Keratinocyte (primary cell): ENCODE measurements at regions not wholly inside any gene's neighbourhood (a gene's known extent, or its start where the extent isn't known, plus 50 kb on each side); places are given as distances from the start of the nearest gene placed in this dataset.

Source experiments
- DNase-seq: peaks from one replicate; pipeline ENCODE4 v3.0.0-alpha.2; 2011; ENCODE audit warnings: low read depth, missing footprints, low spot score
- FAIRE-seq: peaks from 2 replicates; lab custom pipeline; 2011; peaks lifted over from hg19 to GRCh38; lab: Jason Lieb, UNC
- H2AFZ ChIP-seq: 2 replicates; pipeline ENCODE4 v1.6.0; 2012; ENCODE audit warnings: low read length, control low read depth, inconsistent platforms; ENCODE audit not compliant: control insufficient read depth
- H3K27ac ChIP-seq: 2 replicates; pipeline ENCODE4 v1.5.1; 2011; ENCODE audit warnings: low read length; ENCODE audit not compliant: control insufficient read depth, insufficient read depth
- H3K27me3 ChIP-seq: 3 replicates; pipeline ENCODE4 v1.6.0; 2011; ENCODE audit warnings: low read length; ENCODE audit not compliant: control insufficient read depth, insufficient read depth; ENCODE audit errors: extremely low read depth
- H3K36me3 ChIP-seq, 2 experiments: 2 replicates in 1 of 2; 3 replicates in 1 of 2; pipeline ENCODE4 v1.5.1; 2011; ENCODE audit warnings: low read length in 2 of 2, mild to moderate bottlenecking in 1 of 2; ENCODE audit not compliant: control insufficient read depth in 2 of 2, insufficient read depth in 2 of 2; ENCODE audit errors: extremely low read depth in 1 of 2
- H3K4me1 ChIP-seq: 3 replicates; pipeline ENCODE4 v1.5.1; 2011; ENCODE audit warnings: low read length; ENCODE audit not compliant: control insufficient read depth, insufficient read depth; ENCODE audit errors: extremely low read depth
- H3K4me2 ChIP-seq: 3 replicates; pipeline ENCODE4 v1.6.0; 2011; ENCODE audit warnings: low read depth, low read length; ENCODE audit not compliant: control insufficient read depth, insufficient read depth; ENCODE audit errors: extremely low read depth
- H3K4me3 ChIP-seq, 3 experiments: fragments of 200-600 bp in 1 of 3; sonication (generic) in 1 of 3; 2 replicates in 2 of 3; 3 replicates in 1 of 3; pipeline ENCODE4 v1.5.1; 2011 to 2016; ENCODE audit warnings: low read length in 3 of 3, mild to moderate bottlenecking in 3 of 3, control low read depth in 2 of 3, inconsistent platforms in 1 of 3, low read depth in 1 of 3, mixed read lengths in 1 of 3, mixed run types in 1 of 3, moderate library complexity in 1 of 3; ENCODE audit not compliant: control insufficient read depth in 2 of 3, insufficient read depth in 2 of 3; ENCODE audit errors: extremely low read depth in 1 of 3
- H3K79me2 ChIP-seq: 2 replicates; pipeline ENCODE4 v1.6.0; 2012; ENCODE audit warnings: low read length; ENCODE audit not compliant: control insufficient read depth, insufficient read depth
- H3K9ac ChIP-seq: 3 replicates; pipeline ENCODE4 v1.6.0; 2011; ENCODE audit warnings: low read length; ENCODE audit not compliant: control insufficient read depth, insufficient read depth; ENCODE audit errors: extremely low read depth
- H3K9me1 ChIP-seq: 3 replicates; pipeline ENCODE4 v1.6.0; 2011; ENCODE audit warnings: low read length; ENCODE audit not compliant: control insufficient read depth, insufficient read depth; ENCODE audit errors: extremely low read depth
- H3K9me3 ChIP-seq: 2 replicates; pipeline ENCODE4 v1.5.1; 2012; ENCODE audit warnings: low read depth, low read length; ENCODE audit not compliant: control insufficient read depth
- H4K20me1 ChIP-seq: 3 replicates; pipeline ENCODE4 v1.6.0; 2011; ENCODE audit warnings: low read length; ENCODE audit not compliant: control insufficient read depth, insufficient read depth; ENCODE audit errors: extremely low read depth
- EZH2 ChIP-seq: IDR thresholded peaks from one replicate; pipeline ENCODE4 v1.6.1; 2012; ENCODE audit warnings: inconsistent platforms, mild to moderate bottlenecking, low read length, moderate library complexity
- dilution Hi-C: fragments of 300-500 bp; cut with MboI; formaldehyde crosslinking; loops from one replicate; pipeline ENCODE4 v1.7.0; 2020; ENCODE audit warnings: low sequenced_read_pairs; ENCODE audit not compliant: extremely low pct_ligation_motif_present
- TF ChIP-seq, protein P1 (sequence below), 3 experiments: IDR thresholded peaks in 1 of 3; conservative IDR thresholded peaks in 1 of 3; optimal IDR thresholded peaks in 1 of 3; 2 replicates in 2 of 3; 3 replicates in 1 of 3; pipeline versions ENCODE3 to v1.5.1; 2011; ENCODE audit warnings: low read length in 3 of 3, mild to moderate bottlenecking in 3 of 3, moderate library complexity in 2 of 3, control low read depth in 1 of 3, inconsistent platforms in 1 of 3; ENCODE audit not compliant: insufficient read depth in 2 of 3; ENCODE audit errors: extremely low read depth in 1 of 3

- Histone ChIP-seq H4K20me1 (no peaks in the 10 kb centered on the region), H2AFZ (no peak overlapping the region), H3K27me3 (no peaks in the 10 kb centered on the region), H3K79me2 (no peaks in the 10 kb centered on the region), H3K9me3 (no peaks in the 10 kb centered on the region), H3K9ac (no peak overlapping the region), H3K4me2 (no peak overlapping the region), H3K27ac (no peak overlapping the region), H3K36me3 (no peaks in the 10 kb centered on the region), H3K9me1 (no peaks in the 10 kb centered on the region), H3K4me3 (no peak overlapping the region), H3K4me1 (peaks cover 11% of the 10 kb centered on the region)
- TF ChIP-seq, protein P1, sequence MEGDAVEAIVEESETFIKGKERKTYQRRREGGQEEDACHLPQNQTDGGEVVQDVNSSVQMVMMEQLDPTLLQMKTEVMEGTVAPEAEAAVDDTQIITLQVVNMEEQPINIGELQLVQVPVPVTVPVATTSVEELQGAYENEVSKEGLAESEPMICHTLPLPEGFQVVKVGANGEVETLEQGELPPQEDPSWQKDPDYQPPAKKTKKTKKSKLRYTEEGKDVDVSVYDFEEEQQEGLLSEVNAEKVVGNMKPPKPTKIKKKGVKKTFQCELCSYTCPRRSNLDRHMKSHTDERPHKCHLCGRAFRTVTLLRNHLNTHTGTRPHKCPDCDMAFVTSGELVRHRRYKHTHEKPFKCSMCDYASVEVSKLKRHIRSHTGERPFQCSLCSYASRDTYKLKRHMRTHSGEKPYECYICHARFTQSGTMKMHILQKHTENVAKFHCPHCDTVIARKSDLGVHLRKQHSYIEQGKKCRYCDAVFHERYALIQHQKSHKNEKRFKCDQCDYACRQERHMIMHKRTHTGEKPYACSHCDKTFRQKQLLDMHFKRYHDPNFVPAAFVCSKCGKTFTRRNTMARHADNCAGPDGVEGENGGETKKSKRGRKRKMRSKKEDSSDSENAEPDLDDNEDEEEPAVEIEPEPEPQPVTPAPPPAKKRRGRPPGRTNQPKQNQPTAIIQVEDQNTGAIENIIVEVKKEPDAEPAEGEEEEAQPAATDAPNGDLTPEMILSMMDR (optimal IDR thresholded peaks at IDR 0.05 in 1 of 3, IDR thresholded peaks at IDR 0.05 in 1 of 3, conservative IDR thresholded peaks at IDR 0.05 in 1 of 3; ENCODE audit: extremely low read depth in 1 of 3, insufficient read depth in 2 of 3, low read length in 3 of 3): no peak
- TF ChIP-seq EZH2: no peak
- DNase-seq: no peak
- dilution Hi-C loops: no loop called here
- FAIRE-seq: no peak
Measured at GRCh38 chr13:72146816-72147215, 279.8 kb upstream of the DACH1 start.

- no peaks in the 10 kb centered on the region for H3K79me2 ChIP-seq
- peaks cover 4% of the 10 kb centered on the region for H3K4me1 ChIP-seq
- H3K36me3 ChIP-seq: no peaks in the 10 kb centered on the region
- H3K27ac ChIP-seq: no peak overlapping the region
- H3K9ac ChIP-seq: no peak overlapping the region
- no peaks in the 10 kb centered on the region for H3K9me1 ChIP-seq
- no peak for TF ChIP-seq EZH2
- TF ChIP-seq, protein P1 (optimal IDR thresholded peaks at IDR 0.05 in 1 of 3, IDR thresholded peaks at IDR 0.05 in 1 of 3, conservative IDR thresholded peaks at IDR 0.05 in 1 of 3; ENCODE audit: extremely low read depth in 1 of 3, insufficient read depth in 2 of 3, low read length in 3 of 3): no peak
- no peak overlapping the region for H3K4me2 ChIP-seq
- H4K20me1 ChIP-seq: no peaks in the 10 kb centered on the region
- H3K9me3 ChIP-seq: no peaks in the 10 kb centered on the region
- dilution Hi-C loops: no loop called here
- DNase-seq (no peak), FAIRE-seq (no peak)
- H2AFZ ChIP-seq: no peak overlapping the region
- H3K4me3 ChIP-seq: no peak overlapping the region
- no peaks in the 10 kb centered on the region for H3K27me3 ChIP-seq
Measured at GRCh38 chr13:72145383-72145782, 278.4 kb upstream of the DACH1 start.
